ENCODE measurements at regions not wholly inside any gene's neighbourhood (a gene's known extent, or its start where the extent isn't known, plus 50 kb on each side); places are given as distances from the start of the nearest gene placed in this dataset.

DNA sequence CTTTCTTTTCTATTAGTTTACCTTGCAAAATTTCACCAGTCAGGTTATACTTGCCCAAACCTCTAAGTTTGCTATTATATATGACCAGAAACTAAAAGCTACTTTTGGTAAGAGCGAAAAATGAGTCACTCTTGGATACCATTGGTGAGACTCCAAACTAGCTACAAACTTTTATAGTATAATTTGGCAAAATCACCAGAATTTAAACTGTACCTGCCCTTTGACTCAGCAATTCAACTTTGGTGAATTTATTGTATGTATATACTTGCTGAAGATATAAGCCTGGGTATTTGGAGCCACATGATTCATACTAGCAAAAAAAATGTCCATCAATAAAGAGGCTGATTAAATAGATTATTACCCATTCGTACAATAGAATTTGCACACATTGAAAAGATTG lies 178.7 kb upstream of the STEAP1 start:
- TF ChIP-seq POLR2A (IDR thresholded peaks at IDR 0.05; ENCODE audit: low read depth, low read length) (no peak), POLR2AphosphoS5 (IDR thresholded peaks at IDR 0.05; ENCODE audit: low read depth, low read length) (no peak), TAF1 (IDR thresholded peaks at IDR 0.05; ENCODE audit: borderline replicate concordance, low read depth, low read length) (no peak)

All from GM12892 (cell line).